Suprapubic skin (tissue), 4 donors: ENCODE measurements at regions not wholly inside any gene's neighbourhood (a gene's known extent, or its start where the extent isn't known, plus 50 kb on each side); places are given as distances from the start of the nearest gene placed in this dataset.

Experiments used
- EP300 ChIP-seq: sonication (generic); formaldehyde crosslinking; IDR thresholded peaks from one replicate; pipeline ENCODE4 v1.6.1; 2017; ENCODE audit warnings: antibody characterized with exemption
- POLR2A ChIP-seq, 2 donors: fragments of 450-650 bp; IDR thresholded peaks; one replicate each; pipeline ENCODE4 v1.6.1; 2017; ENCODE audit warnings: antibody characterized with exemption in 2 of 2, mild to moderate bottlenecking in 2 of 2, moderate library complexity in 2 of 2
- POLR2AphosphoS5 ChIP-seq, 3 donors: sonication (generic); formaldehyde crosslinking; IDR thresholded peaks; one replicate each; pipeline ENCODE4 v1.6.1; 2017; ENCODE audit warnings: antibody characterized with exemption in 3 of 3
- TF ChIP-seq, protein P1 (sequence below), 2 donors: fragments of 200-600 bp in 1 of 2; fragments of 450-650 bp in 1 of 2; sonication (generic) in 1 of 2; IDR thresholded peaks; one replicate each; pipeline ENCODE4 v1.5.1; 2016 to 2019; ENCODE audit warnings: antibody characterized with exemption in 2 of 2, mild to moderate bottlenecking in 1 of 2, moderate library complexity in 1 of 2

DNA sequence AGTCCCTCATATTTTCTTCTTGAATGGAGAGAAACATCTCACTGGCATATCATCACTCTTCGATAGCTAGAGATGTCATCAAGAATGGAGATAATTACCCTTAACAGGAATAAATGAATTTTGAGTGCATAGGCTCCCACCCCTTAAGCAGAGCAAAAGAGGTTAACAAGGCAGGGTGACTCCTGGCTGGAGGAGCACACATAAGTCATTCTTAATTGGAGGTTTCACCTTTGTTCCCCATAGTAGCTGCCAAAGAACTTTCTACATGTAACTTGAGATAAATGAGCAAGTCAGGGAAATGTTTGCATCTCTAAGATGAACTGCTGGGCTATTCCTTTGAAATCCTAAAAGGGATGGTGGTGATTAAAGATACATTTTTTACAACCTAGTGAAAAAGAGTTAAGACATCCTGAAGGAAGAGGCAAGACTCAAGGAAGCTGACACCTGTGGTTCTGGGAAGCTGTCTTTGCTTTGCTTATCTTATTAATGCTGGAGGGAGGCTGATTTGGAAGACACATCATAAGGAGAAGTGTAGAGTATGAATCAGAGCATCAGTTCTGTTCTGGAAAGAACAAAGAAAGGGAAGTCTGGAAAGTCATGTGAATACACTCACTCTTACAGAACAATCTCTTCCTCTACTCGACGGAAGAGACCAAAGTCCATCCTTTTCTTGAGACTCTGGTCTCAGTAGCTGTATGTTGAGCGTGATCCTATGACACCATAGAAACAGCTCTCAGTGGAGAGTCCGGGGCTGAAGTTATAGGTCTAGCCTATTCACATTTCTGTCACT is 326.3 kb downstream of the OSTF1 start:
- TF ChIP-seq, protein P1, sequence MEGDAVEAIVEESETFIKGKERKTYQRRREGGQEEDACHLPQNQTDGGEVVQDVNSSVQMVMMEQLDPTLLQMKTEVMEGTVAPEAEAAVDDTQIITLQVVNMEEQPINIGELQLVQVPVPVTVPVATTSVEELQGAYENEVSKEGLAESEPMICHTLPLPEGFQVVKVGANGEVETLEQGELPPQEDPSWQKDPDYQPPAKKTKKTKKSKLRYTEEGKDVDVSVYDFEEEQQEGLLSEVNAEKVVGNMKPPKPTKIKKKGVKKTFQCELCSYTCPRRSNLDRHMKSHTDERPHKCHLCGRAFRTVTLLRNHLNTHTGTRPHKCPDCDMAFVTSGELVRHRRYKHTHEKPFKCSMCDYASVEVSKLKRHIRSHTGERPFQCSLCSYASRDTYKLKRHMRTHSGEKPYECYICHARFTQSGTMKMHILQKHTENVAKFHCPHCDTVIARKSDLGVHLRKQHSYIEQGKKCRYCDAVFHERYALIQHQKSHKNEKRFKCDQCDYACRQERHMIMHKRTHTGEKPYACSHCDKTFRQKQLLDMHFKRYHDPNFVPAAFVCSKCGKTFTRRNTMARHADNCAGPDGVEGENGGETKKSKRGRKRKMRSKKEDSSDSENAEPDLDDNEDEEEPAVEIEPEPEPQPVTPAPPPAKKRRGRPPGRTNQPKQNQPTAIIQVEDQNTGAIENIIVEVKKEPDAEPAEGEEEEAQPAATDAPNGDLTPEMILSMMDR (IDR thresholded peaks at IDR 0.05): no peak
- TF ChIP-seq POLR2A (IDR thresholded peaks at IDR 0.05): no peak
- no peak for TF ChIP-seq POLR2AphosphoS5 (IDR thresholded peaks at IDR 0.05)
- no peak for TF ChIP-seq EP300
